GM19438 (cell line): ENCODE measurements at regions not wholly inside any gene's neighbourhood (a gene's known extent, or its start where the extent isn't known, plus 50 kb on each side); places are given as distances from the start of the nearest gene placed in this dataset.
"Not testable (repeated sequence)": the region's sequence is repeated elsewhere in the genome, so short reads cannot be mapped to it uniquely, and the experiment has no call there.

Source experiments
- ATAC-seq: cut with Tn5 transposase; IDR thresholded peaks from one replicate; pipeline ENCODE4 v1.9.1; 2021; ENCODE audit warnings: low read depth; ENCODE audit not compliant: unreplicated experiment

- ATAC-seq = no peak
These were observed 579.4 kb upstream of the SLC8A1 start for GRCh38 chr2:41031282-41031681.

- no peak for ATAC-seq
These were observed 580.8 kb upstream of the SLC8A1 start for GRCh38 chr2:41032715-41033114.

- ATAC-seq = no peak
These were observed 581.2 kb upstream of the SLC8A1 start for GRCh38 chr2:41033127-41033526.

GRCh38 chr2:41038408-41038807 lies 586.5 kb upstream of the SLC8A1 start:
- no peak for ATAC-seq

GRCh38 chr2:41039750-41040149 lies 587.9 kb upstream of the SLC8A1 start:
- not testable (repeated sequence) for ATAC-seq

- no peak for ATAC-seq
These were observed 589.1 kb upstream of the SLC8A1 start for GRCh38 chr2:41040782-41041520.

- ATAC-seq = no peak
These were observed 590.5 kb upstream of the SLC8A1 start for GRCh38 chr2:41042343-41042742.

- ATAC-seq = no peak
These were observed 609.5 kb upstream of the SLC8A1 start for GRCh38 chr2:41061356-41061755.

GRCh38 chr2:41062336-41062735 lies 610.4 kb upstream of the SLC8A1 start:
- ATAC-seq = no peak

- ATAC-seq = no peak
These were observed 614.3 kb upstream of the SLC8A1 start for GRCh38 chr2:41066168-41066567.

- ATAC-seq = no peak
These were observed 616.9 kb upstream of the SLC8A1 start for GRCh38 chr2:41068740-41069139.

GRCh38 chr2:41078341-41078740 lies 626.5 kb upstream of the SLC8A1 start:
- ATAC-seq = no peak

GRCh38 chr2:41079011-41079410 lies 627.1 kb upstream of the SLC8A1 start:
- no peak for ATAC-seq

- no peak for ATAC-seq
These were observed 632.4 kb upstream of the SLC8A1 start for GRCh38 chr2:41084321-41084720.

GRCh38 chr2:41087946-41088345 lies 636.1 kb upstream of the SLC8A1 start:
- ATAC-seq = no peak

GRCh38 chr2:41101281-41101680 lies 649.4 kb upstream of the SLC8A1 start:
- ATAC-seq = no peak

- no peak for ATAC-seq
These were observed 657.9 kb upstream of the SLC8A1 start for GRCh38 chr2:41109744-41110143.

GRCh38 chr2:41111836-41112627 lies 660.1 kb upstream of the SLC8A1 start:
- ATAC-seq = no peak

GRCh38 chr2:41116106-41116797 lies 664.4 kb upstream of the SLC8A1 start:
- ATAC-seq = no peak

- ATAC-seq = no peak
These were observed 667.6 kb upstream of the SLC8A1 start for GRCh38 chr2:41119489-41119888.

GRCh38 chr2:41123341-41123740 lies 671.5 kb upstream of the SLC8A1 start:
- ATAC-seq = no peak
